HS-27A (cell line): ENCODE measurements at regions not wholly inside any gene's neighbourhood (a gene's known extent, or its start where the extent isn't known, plus 50 kb on each side); places are given as distances from the start of the nearest gene placed in this dataset.

Experiments
- DNase-seq: peaks from one replicate; pipeline ENCODE4 v3.0.0-alpha.2; 2012; ENCODE audit warnings: low read depth, missing footprints

DNA sequence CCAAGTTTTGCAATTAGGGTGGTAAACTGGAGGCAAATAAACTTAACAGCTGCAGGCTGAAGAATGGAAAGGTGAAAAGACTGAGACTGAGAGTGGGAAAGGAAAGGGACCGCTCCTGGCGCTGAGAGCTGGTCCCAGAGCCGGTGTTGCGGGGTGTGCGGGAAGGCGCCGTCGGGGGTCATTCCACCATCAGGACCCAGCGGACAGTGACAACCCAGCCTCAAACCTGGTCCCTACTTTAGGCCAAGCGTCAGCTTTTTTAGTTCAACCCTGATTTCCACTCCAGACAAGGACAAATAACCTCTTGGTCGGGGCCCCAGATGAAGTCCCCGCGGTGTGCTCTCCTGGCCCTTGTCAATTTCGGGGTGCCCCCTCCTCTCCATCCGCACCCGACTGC, 145.8 kb upstream of the ETS2 start:
- no peak for DNase-seq

DNA sequence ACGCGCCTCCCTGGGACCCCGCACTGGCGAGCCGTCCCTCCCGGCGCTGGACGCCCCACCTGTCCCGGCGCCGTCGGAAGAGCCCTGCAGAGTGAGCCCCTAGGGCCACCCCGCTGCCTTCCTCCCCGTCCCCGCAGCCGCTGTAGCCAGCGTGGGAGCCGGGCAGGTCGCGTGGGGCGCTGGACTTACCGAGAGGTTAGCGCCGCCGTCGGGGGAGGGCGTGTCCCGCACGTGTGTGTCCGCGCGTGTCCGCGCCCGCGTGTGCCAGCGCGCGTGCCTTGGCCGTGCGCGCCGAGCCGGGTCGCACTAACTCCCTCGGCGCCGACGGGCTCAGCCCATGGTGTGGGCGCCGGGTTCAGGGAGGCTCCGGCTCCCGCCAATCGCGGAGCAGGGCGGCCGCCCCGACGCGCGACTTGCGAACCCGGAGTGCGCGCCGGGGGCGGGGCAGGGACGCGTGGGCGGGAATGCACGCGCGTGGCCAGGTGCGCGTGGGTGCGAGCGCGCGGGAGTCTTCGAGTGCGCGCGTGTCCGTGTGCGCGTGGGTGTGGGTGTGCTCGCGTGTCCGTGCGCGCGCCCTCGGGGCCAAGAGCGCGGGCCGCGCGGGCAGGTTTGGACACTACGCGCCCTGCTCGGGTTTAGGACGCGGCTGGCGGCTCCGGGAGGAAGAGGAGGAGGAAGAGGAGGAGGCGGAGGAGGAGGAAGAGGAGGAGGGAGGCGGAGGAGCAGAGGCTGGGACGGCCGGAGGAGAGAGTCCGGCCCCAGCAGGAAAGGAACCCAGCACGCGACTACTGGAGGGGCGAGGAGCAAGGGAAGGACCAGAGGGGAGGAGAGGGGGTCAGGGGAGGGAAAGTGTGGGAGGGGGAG, 145.2 kb upstream of the ETS2 start:
- no peak for DNase-seq

DNA sequence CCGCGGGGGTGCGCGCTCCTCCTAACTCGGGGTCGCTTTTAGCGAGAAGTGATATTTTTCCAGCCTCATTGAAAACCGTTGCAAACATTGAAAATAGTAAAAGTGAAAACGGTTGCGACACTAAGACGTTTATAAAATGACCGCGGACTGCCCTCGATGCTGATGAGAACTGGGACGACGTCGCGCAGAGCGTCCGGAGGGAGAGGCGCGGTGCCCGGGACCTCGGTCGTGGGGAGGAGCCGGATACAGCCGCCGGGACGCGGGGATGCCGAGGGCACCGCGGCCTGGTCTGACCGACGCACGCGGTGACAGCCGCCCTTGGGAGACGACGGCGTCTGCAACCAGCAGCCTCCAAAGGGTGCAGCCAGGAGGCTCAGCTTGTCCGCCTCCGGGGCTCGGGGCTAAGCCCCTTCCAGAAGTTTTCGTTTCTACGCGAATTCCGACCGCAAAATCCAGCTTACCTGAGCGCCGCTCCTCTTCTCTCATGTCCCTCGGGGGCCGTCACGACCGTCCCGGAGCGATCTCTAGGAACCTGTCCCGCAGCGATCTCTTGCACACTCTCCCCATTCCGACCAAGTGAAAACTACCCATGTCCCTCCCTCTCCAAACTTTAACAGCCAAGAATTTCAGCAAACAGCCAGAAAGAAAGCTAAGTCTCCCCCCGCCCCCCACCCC, 144.4 kb upstream of the ETS2 start:
- DNase-seq: no peak

DNA sequence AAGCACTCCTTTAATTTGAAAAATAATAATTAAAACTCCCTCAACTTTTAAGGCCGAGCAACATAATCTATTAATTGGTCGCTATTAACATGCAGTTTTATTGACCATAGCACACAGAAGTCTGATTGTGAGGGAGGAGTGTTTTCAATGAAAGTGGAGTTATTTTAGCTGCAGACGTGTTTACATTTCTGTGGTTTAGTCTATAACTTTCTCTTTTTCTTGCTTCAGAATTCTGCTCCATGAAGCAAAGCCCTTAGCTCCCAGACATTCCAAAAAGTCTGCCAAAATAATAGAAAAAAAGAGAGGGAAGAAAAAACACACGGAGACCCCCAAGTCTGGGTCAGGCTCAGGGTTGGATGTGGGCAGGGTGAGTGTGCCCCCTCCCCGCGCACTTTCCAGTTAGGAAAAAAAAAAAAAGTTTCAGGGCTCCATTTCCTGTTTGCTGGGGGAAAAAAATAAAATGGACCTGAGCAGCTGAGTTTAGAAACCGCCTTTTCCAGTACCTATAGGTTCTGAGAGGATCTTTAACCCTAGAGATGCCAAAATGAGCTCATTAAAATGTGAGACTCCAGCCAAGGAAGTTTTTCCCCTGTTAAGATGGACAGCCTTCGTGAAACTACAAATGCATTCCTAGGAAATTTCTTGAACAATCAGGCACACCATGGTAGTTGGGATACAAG, 143.7 kb upstream of the ETS2 start:
- no peak for DNase-seq

DNA sequence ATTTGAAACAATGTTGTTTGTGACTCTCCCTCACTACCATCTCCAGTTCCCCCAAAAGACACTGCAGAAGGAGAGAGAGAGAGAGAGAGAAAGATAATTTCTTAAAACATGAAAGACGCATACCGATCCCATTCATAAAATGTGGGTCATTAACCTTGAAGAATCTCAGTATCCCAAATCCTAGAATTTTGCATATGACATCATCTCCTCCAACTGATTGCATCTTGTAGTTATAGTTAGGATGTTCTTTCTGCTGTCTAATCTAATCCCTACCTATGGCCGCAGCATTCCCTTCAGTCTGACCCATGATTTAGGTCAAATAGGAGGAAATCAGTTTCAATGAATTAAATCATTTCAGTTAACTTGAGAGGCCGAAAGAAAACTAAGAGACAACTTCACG, 142.4 kb upstream of the ETS2 start:
- no peak for DNase-seq

DNA sequence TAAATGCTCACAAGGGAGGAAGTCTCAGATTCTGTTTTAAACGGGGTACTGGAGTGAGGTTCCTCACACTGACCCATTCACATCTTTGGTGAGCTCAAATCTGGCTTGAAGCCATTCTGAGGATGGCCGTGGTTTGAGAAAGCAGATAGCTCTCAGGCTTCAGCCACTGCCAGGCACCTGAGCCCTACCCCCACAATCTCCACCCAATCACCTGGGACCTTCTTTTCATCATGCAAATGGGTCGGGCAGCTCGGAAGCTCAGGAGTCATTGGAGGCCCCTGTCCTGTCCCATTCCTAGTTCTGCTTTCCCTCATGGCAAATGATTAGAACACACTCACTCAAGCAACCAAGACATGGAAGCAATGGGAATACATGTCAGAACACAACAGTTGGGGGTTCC, 141.4 kb upstream of the ETS2 start:
- no peak for DNase-seq

DNA sequence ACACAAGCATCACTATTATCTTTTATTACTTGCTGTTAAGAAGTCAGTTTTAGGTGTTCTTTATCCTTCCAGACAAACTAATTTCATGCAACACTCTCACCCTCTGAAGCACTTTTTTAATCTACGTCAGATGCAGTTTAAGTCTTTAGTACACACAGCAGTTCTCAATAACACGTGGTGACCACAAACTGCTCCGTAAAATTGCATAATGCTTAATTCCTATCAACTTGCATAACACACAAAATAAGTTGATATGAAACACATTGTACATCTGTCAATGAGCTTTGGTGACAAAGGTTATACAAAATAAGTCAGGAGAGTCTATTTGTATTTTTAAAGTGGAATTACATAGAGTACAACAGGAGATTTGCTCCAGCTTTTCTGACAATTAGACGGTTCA, 140.9 kb upstream of the ETS2 start:
- DNase-seq: no peak

DNA sequence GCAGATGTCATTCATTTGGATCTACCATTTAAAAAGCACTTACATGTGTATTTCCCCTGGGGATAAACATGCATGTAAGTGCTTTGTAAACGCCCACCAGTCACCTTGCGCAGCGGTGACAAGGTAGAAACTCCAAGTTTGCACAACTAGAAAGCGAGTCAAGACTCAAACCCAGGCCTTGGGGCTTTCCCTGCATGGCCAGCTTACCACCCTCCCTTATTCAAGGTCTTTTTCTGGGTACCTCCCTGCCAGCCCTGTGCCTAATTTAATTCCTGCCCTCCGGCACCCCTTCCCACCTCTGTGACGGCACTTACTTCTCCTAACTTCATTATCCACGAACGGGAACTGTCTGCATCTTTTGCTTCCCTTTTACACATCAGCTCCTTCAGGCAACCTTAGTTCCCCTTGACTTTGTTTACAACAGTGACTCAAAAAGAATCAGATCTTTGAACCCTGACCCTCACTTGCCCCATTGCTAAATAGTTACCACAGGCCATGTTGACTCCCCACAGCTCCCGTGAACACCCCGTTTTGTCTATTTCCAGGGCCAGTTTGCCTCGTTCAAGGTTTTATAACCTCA, 138.3 kb upstream of the ETS2 start:
- DNase-seq: no peak

DNA sequence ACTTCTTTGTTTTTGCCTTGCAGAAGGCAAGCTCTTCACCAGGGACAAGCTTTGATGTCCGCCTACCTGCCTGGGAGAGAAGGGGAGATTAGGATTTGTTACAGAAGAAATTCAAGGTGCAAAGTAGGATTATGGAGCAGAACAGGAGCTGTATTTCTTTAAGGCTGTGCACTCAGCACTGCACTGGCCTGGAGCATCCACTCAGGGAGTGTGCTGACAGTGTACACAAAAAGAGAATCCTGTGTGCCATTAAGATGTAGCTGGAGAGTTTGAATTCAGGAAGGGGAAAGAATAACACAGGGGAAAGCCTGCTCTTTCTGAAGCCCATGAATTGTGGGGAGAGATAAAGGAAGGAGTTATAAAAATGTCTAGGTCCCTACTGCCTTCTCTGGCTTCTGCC, 137.7 kb upstream of the ETS2 start:
- DNase-seq: no peak

DNA sequence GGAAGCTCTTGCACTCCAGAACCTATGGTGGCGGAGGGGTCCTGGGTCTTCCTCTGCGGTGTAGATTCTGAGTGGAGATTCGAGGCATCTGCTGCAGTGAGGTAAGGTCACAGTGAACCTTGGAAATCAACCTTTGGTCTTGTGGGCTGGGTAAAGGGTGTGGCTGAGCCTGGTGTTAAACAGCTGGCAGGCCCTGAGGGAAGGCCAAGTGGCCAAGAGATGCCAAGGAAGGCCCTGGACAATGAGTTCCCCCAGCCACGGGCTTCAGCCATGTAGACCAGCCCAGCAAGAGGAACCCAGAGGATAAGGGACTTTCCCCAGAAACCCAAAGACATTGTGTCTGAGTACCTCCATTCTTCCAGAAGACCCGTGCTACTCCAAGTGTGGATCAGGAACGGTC, 137.2 kb upstream of the ETS2 start:
- DNase-seq: no peak

DNA sequence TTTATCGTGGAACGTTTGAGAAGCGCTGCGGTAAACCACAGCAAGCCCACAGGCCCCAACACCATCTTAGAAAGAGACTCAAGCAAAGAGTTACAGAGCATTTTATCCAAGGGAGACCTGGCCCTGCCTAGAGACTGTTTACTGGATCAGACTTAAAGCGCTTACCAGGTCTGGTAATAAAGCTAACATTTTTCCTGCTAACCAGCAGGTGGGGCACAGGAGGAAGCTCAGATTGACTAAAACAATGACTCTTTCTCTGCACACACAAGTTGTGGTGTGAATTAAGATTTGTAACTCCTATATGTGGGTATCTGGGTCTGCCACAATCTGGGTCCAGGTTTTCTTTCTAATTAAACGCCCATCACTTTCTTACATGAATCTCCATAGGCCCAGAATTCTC, 136.5 kb upstream of the ETS2 start:
- no peak for DNase-seq

DNA sequence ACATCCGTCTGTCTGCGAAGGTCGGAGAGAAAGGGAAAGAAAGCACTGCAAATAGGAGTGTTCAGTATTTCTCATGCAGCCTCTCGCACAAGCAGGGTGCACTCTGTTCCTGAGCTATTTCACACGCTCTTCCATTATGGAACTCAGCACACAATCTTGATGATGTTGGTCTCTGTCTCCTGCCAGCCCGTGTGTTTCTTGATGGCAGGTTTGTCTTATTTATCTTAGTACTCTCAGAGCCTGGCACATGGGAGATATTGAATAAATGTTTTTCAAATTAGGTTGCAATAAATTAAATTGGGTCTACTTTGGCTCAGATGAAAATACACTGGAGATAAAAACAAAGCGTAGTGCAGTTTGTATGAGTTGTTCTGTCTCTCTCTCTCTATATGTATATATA, 134.9 kb upstream of the ETS2 start:
- DNase-seq: no peak

DNA sequence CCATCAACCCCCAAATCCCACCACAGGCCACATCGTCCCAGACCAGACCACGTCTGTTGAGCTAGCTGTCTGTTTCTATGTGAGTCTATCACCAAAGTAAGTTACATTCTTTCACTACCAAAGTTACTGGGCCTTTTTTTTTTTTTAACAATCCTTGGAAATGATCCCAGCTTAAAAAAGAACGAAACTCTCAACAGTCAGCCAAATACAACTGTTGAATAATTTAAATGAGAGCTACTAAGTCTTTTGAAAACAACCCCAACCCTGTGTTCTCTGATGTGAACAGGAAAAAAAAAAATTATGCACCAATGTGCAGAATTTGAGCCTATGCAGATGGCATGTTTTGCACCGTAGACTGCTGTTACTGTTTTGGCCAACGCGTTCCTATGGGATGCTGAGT, 134.0 kb upstream of the ETS2 start:
- DNase-seq: no peak

DNA sequence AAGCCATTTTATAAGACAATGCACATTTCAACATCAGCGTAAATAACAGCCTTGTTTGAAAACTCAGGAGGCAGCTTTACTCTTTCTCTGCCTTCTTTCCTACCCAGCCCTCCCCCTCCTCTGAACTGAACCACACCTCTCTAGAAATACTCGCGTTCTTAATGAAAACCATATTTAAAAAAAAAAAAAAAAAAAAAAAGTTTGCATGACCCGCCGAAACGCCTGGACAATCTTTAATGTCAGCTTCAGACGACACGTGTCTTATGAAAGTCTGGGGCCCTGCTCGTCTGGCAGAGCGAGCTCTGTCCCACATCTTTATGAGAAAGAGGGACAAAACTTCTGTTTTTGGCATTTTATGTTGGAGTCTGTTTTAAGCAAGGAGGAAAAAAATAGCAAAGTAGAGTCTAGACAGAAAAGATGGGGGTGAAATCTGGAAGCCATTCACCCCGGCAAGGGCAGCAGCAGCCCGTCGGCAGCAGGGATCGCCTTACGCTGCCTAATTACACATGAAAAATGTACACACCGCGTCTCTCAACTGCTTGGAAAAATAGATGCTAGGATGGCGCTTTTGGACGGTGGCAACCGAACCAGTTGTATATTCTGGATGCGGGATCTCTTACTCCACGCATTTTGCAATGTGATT, 130.4 kb upstream of the ETS2 start:
- DNase-seq: no peak

DNA sequence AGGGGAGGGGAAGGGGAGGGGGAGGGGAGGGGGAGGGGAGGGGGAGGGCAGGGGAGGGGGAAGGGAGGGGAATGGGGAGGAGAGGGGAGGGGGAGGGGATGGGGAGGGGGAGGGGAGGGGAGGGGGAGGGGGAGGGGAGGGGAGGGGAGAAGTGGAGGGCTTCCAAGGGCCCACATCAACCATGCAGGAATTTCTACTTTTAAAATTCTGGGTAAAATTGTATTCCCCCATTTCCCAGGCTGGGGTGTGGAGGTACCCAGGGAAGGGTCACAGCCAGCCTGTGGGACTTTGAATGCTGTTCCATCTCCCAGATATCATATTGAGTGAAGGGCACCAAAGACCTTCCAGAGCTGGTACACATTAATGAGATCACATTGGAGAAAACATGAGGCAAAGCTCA, 126.9 kb upstream of the ETS2 start:
- DNase-seq: no peak

DNA sequence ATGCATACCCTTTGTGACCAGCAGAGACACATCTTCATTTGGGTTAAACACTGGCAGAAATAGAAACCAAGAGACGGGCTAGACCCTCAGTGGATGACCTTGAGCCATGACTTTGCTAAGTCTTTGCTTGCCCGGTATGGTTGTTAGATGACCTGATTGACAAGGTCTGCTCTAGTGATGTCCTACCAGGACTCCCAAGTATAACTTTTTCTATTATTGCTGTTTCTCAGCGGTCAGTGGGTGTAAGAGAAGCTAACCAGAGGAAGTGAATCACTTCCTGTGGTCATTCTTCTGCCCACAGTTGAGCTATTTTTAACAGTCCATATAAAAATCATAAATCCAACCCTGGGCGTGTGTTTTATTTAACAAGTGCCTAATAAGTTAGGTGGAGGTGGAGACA, 126.2 kb upstream of the ETS2 start:
- DNase-seq: peak; percentile 66

DNA sequence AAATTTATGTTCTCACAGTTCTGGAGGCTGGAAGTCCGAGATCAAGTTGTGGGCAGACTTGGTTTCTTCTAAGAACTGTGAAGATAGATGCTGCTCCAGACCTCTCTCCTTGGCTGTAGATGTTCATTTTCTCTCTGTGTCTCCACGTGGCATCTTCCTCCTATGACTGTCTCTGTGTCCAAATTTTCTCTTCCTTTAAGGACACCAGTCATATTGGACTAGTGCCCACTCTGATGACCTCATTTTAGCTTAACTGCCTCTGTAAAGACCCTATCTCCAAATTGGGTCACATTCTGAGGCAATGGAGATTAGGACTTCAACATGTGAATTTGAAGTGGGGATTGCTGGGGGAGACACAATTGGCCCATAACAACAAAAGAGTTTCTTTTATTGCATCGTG, 125.3 kb upstream of the ETS2 start:
- no peak for DNase-seq

DNA sequence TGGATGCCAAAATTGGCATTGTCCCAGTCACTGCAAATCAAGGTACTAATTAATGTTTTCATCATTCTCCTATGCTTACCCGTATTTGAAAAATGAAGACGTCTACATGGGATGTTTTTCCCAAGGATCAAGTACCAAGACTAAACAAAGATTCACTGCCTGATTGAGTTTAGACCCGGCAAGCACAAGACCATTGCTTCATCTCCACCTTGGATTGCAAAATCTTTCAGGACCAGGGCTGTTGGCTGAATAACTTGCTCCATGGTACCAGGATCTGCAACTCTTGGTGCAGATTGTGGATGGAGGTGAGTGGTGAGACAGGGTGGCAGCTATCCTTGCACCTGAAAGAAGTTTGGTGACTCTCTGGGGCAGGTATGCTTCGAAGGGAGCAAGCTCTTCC, 122.5 kb upstream of the ETS2 start:
- DNase-seq: no peak

DNA sequence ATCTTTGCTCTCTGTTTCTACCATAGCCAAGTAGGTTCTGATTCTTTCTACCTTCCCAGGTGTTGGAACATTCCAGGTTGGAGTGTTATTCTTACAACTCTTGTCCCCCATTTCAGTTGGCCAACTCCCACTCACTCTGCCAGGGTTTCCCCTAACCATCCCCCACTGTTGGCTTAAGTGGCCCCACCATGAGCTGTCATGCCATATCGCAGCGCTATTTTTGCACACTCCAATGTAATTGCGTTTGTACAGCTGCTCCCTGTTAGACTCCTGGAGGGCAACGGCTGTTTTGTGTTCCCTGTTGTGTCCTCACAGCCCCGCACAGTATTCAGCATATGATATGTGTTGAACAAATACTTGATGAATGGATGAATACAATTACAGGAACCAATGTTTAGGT, 117.7 kb upstream of the ETS2 start:
- DNase-seq: no peak

DNA sequence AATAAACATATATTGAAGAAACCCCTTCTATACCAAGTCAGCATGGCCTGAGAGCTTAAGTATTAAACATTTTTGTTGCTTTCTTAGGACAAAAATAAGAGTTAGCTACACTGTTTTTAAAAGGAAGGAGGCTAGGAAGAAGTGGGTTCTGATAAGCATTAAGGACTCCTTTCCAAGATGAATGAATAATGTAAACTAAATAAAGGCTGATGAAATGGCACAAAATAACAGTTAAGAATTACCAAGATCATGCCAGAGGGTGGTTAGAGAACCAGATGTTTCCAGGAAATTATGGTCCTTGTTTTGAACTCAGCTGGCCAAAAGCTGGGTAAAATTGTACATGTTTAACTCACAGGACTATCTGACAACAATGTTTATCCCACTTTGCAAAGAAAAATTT, 114.1 kb upstream of the ETS2 start:
- DNase-seq: no peak

DNA sequence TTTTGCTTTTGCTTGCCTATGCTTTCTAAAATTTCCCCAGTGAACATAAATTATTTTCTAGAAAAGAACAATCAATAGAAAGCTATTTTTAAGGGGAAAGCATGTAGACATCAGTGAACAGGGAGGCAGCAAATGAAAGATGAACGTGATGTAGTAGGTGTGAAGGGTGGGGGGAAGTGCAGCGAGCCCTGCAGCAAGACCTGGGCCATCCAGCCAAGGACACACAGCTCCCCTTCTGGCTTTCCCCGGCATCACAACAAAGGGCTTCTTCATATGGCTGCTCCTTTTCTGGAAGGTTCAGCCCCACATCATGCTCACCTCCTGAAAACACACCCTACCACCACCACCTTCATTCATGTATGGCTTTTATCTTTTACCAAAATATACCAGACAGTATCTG, 109.2 kb upstream of the ETS2 start:
- no peak for DNase-seq

DNA sequence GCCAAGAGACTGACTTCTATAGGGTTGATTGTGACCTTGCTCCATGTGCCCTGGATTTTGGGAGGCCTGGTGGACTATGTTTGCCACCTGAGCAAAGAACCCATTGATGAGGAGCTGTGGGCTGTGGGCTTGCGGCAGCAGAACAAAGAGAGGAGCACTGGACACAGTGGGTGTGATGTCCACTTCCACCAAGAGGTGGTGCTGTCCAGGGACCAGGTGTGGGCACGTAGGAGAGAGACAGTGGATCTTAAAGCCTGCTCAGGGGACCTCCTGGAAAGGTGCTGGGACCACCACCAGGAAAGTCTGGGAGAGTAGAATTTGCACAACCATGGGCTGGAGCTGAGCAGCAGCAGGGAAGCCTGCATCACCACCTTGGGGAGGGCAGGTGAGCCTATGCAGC, 106.7 kb upstream of the ETS2 start:
- DNase-seq: no peak
